HL-60 (cell line): ENCODE measurements at regions not wholly inside any gene's neighbourhood (a gene's known extent, or its start where the extent isn't known, plus 50 kb on each side); places are given as distances from the start of the nearest gene placed in this dataset.

Source experiments
- CTCF ChIP-seq: IDR thresholded peaks from one replicate; pipeline ENCODE4 v1.5.1; 2011; ENCODE audit warnings: low read length, control low read depth, inconsistent platforms; ENCODE audit not compliant: insufficient read depth
- REST ChIP-seq: IDR thresholded peaks from 2 replicates; pipeline ENCODE4 v1.6.1; 2012; ENCODE audit warnings: low read depth; ENCODE audit not compliant: insufficient replicate concordance

GRCh38 chr17:33854596-33854995, 400.5 kb upstream of the CCL2 start:
- no peak for TF ChIP-seq CTCF
- TF ChIP-seq REST, result no peak
